ENCODE measurements at regions not wholly inside any gene's neighbourhood (a gene's known extent, or its start where the extent isn't known, plus 50 kb on each side); places are given as distances from the start of the nearest gene placed in this dataset.

- Mint-ChIP-seq H3K36me3 (no peaks in the 10 kb centered on the region), H3K9me3 (no peaks in the 10 kb centered on the region), H3K4me1 (no peaks in the 10 kb centered on the region), H3K27me3 (ENCODE audit: insufficient read depth, low read depth) (peaks cover 6% of the 10 kb centered on the region), H3K4me3 (no peak overlapping the region), H3K27ac (no peak overlapping the region)
- Histone ChIP-seq H3K27ac (no peak overlapping the region), H3K79me2 (ENCODE audit: low read depth) (no peaks in the 10 kb centered on the region), H4K20me1 (ENCODE audit: low read depth) (no peaks in the 10 kb centered on the region), H3K27me3 (no peaks in the 10 kb centered on the region), H3K36me3 (no peaks in the 10 kb centered on the region), H2AFZ (replicated peaks) (no peak overlapping the region), H3F3A (ENCODE audit: low read depth) (no peaks in the 10 kb centered on the region), H3K4me2 (no peak overlapping the region), H3K9ac (no peak overlapping the region), H3K4me3 (no peak overlapping the region), H3K9me3 (ENCODE audit: low read depth) (no peaks in the 10 kb centered on the region), H3K4me1 (no peaks in the 10 kb centered on the region)
- TF ChIP-seq CTCF (IDR thresholded peaks at IDR 0.05) (no peak), EZH2phosphoT487 (IDR thresholded peaks at IDR 0.05) (no peak), EZH2 (IDR thresholded peaks at IDR 0.05) (no peak)
- no peak for DNase-seq (ENCODE audit: low spot score)
Observed at GRCh38 chr16:82379551-82379950, 209.5 kb upstream of the MPHOSPH6 start.

- H3K79me2 ChIP-seq (ENCODE audit: low read depth) = no peaks in the 10 kb centered on the region
- H3K36me3 Mint-ChIP-seq = no peaks in the 10 kb centered on the region
- no peaks in the 10 kb centered on the region for H3K9me3 Mint-ChIP-seq
- no peaks in the 10 kb centered on the region for H3K9me3 ChIP-seq (ENCODE audit: low read depth)
- H3K4me1 ChIP-seq = no peaks in the 10 kb centered on the region
- peaks cover 8% of the 10 kb centered on the region for H3K27me3 Mint-ChIP-seq (ENCODE audit: insufficient read depth, low read depth)
- no peak for DNase-seq (ENCODE audit: low spot score)
- H3K4me3 ChIP-seq = no peak overlapping the region
- H3K4me1 Mint-ChIP-seq = no peaks in the 10 kb centered on the region
- H4K20me1 ChIP-seq (ENCODE audit: low read depth) = no peaks in the 10 kb centered on the region
- H3K27me3 ChIP-seq = no peaks in the 10 kb centered on the region
- H3K9ac ChIP-seq = no peak overlapping the region
- H3K4me2 ChIP-seq = no peak overlapping the region
- H3K4me3 Mint-ChIP-seq = no peak overlapping the region
- H3K27ac ChIP-seq = no peak overlapping the region
- no peak for TF ChIP-seq EZH2 (IDR thresholded peaks at IDR 0.05)
- no peak for TF ChIP-seq EZH2phosphoT487 (IDR thresholded peaks at IDR 0.05)
- TF ChIP-seq CTCF (IDR thresholded peaks at IDR 0.05) = no peak
- no peaks in the 10 kb centered on the region for H3F3A ChIP-seq (ENCODE audit: low read depth)
- H3K36me3 ChIP-seq = no peaks in the 10 kb centered on the region
- H2AFZ ChIP-seq (replicated peaks) = no peak overlapping the region
- no peak overlapping the region for H3K27ac Mint-ChIP-seq
Observed at GRCh38 chr16:82373976-82374375, 204.0 kb upstream of the MPHOSPH6 start.

- TF ChIP-seq EZH2 (IDR thresholded peaks at IDR 0.05) = no peak
- no peak for TF ChIP-seq EZH2phosphoT487 (IDR thresholded peaks at IDR 0.05)
- no peak for TF ChIP-seq CTCF (IDR thresholded peaks at IDR 0.05)
- H3K4me3 Mint-ChIP-seq = no peak overlapping the region
- H3F3A ChIP-seq (ENCODE audit: low read depth) = no peaks in the 10 kb centered on the region
Observed at GRCh38 chr16:82370282-82370681, 200.3 kb upstream of the MPHOSPH6 start.

More at GRCh38 chr16:82370282-82370681, 200.3 kb upstream of the MPHOSPH6 start:
- no peak overlapping the region for H3K9ac ChIP-seq
- Mint-ChIP-seq H3K27ac (no peak overlapping the region), H3K4me1 (no peaks in the 10 kb centered on the region), H3K36me3 (no peaks in the 10 kb centered on the region), H3K27me3 (ENCODE audit: insufficient read depth, low read depth) (peaks cover 5% of the 10 kb centered on the region), H3K9me3 (no peaks in the 10 kb centered on the region)
- no peaks in the 10 kb centered on the region for H3K9me3 ChIP-seq (ENCODE audit: low read depth)
- H2AFZ ChIP-seq (replicated peaks) = no peak overlapping the region
- no peaks in the 10 kb centered on the region for H3K79me2 ChIP-seq (ENCODE audit: low read depth)
- no peaks in the 10 kb centered on the region for H3K36me3 ChIP-seq
- H3K4me2 ChIP-seq = no peak overlapping the region
- DNase-seq (ENCODE audit: low spot score) = no peak
- H3K27ac ChIP-seq = no peak overlapping the region
- no peak overlapping the region for H3K4me3 ChIP-seq
- no peaks in the 10 kb centered on the region for H3K27me3 ChIP-seq
- no peaks in the 10 kb centered on the region for H4K20me1 ChIP-seq (ENCODE audit: low read depth)
- H3K4me1 ChIP-seq = no peaks in the 10 kb centered on the region

Data from neural progenitor cell (in vitro differentiated cells).